NK-92 treated with Interleukin-12 subunit alpha and Interleukin-12 subunit beta, amount 100 ng/mL, for 24 hours (cell line): ENCODE measurements at regions not wholly inside any gene's neighbourhood (a gene's known extent, or its start where the extent isn't known, plus 50 kb on each side); places are given as distances from the start of the nearest gene placed in this dataset.
A peak's percentile ranks its signal among the peaks of the same experiment; 100 is the strongest.

Experiments used
- DNase-seq: peaks from one replicate; lab custom pipeline; 2025; lab: John Stamatoyannopoulos, UW

GRCh38 chr16:85424260-85425073, 188.7 kb upstream of the GSE1 start:
- no peak for DNase-seq

GRCh38 chr16:85425074-85425662, 188.0 kb upstream of the GSE1 start:
- no peak for DNase-seq

GRCh38 chr16:85426806-85427205, 186.3 kb upstream of the GSE1 start:
- DNase-seq: no peak

- DNase-seq: peak; percentile 7
Measured at GRCh38 chr16:85428168-85428898, 184.8 kb upstream of the GSE1 start.

GRCh38 chr16:85428899-85429775, 184.0 kb upstream of the GSE1 start:
- DNase-seq: no peak

- no peak for DNase-seq
Measured at GRCh38 chr16:85429776-85430522, 183.2 kb upstream of the GSE1 start.

- no peak for DNase-seq
Measured at GRCh38 chr16:85430523-85431421, 182.3 kb upstream of the GSE1 start.

- DNase-seq: no peak
Measured at GRCh38 chr16:85431431-85432124, 181.5 kb upstream of the GSE1 start.

GRCh38 chr16:85432606-85433005, 180.5 kb upstream of the GSE1 start:
- no peak for DNase-seq

GRCh38 chr16:85433477-85433876, 179.6 kb upstream of the GSE1 start:
- DNase-seq: no peak

- DNase-seq: no peak
Measured at GRCh38 chr16:85435286-85435685, 177.8 kb upstream of the GSE1 start.

GRCh38 chr16:85435700-85436099, 177.4 kb upstream of the GSE1 start:
- DNase-seq: no peak

GRCh38 chr16:85436207-85436606, 176.9 kb upstream of the GSE1 start:
- DNase-seq: no peak

GRCh38 chr16:85436636-85437165, 176.4 kb upstream of the GSE1 start:
- DNase-seq: no peak

- no peak for DNase-seq
Measured at GRCh38 chr16:85437166-85438052, 175.7 kb upstream of the GSE1 start.

GRCh38 chr16:85438981-85439685, 174.0 kb upstream of the GSE1 start:
- DNase-seq: no peak

GRCh38 chr16:85440744-85441143, 172.4 kb upstream of the GSE1 start:
- DNase-seq: no peak
